Body of pancreas (tissue), 4 donors: ENCODE measurements at regions not wholly inside any gene's neighbourhood (a gene's known extent, or its start where the extent isn't known, plus 50 kb on each side); places are given as distances from the start of the nearest gene placed in this dataset.

Source experiments
- ATAC-seq: fragments of 150-250 bp; one replicate; pipeline ENCODE4 v1.9.1; 2016
- DNase-seq, 4 donors: peaks; one replicate each; pipeline ENCODE4 v3.0.0-alpha.2; 2019
- H3K27ac ChIP-seq, 4 donors: fragments of 200-600 bp; sonication (generic); 1 replicate in 3 of 4; 2 replicates in 1 of 4; pipeline versions ENCODE4 v1.5.1 to v1.6.1; 2016 to 2019; ENCODE audit warnings: mild to moderate bottlenecking in 1 of 4, mixed read lengths in 1 of 4, moderate library complexity in 1 of 4
- H3K27me3 ChIP-seq, 2 donors: fragments of 200-600 bp; sonication (generic); one replicate each; pipeline ENCODE4 v1.6.0; 2016; ENCODE audit warnings: mild to moderate bottlenecking in 1 of 2
- H3K36me3 ChIP-seq, 2 donors: fragments of 200-600 bp; sonication (generic); replicated peaks in 1 of 2; 2 replicates each; pipeline ENCODE4 v1.5.1; 2016; ENCODE audit warnings: low read depth in 2 of 2; ENCODE audit not compliant: insufficient read depth in 1 of 2
- H3K4me1 ChIP-seq: fragments of 200-600 bp; sonication (generic); one replicate; pipeline ENCODE4 v1.6.0; 2016
- H3K4me3 ChIP-seq, 2 donors: fragments of 200-600 bp; sonication (generic); 1 replicate in 1 of 2; 2 replicates in 1 of 2; pipeline ENCODE4 v1.5.1; 2016 to 2019
- H3K9me3 ChIP-seq, 3 donors: fragments of 200-600 bp; sonication (generic); 1 replicate in 2 of 3; 2 replicates in 1 of 3; pipeline ENCODE4 v1.5.1; 2016
- CTCF ChIP-seq, 7 experiments: fragments of 450-650 bp in 4 of 7; fragments of 200-600 bp in 3 of 7; sonication (generic) in 3 of 7; IDR thresholded peaks; one replicate each; pipeline ENCODE4 v1.5.1; 2016 to 2019; ENCODE audit warnings: antibody characterized with exemption in 7 of 7
- POLR2A ChIP-seq, 3 donors: fragments of 450-650 bp; IDR thresholded peaks; one replicate each; pipeline ENCODE4 v1.6.1; 2016; ENCODE audit warnings: antibody characterized with exemption in 3 of 3, mild to moderate bottlenecking in 2 of 3
- WGBS, 2 donors: methylation state at CpG; one replicate each; pipeline ENCODE4 v1.1.5; 2017; 5-methylcytosine and 5-hydroxymethylcytosine counted together
- intact Hi-C: fragments of 100-400 bp; cut with DNase I; formaldehyde crosslinking; loops from one replicate; pipeline ENCODE4 v1.15.1; 2023

- ATAC-seq: no peak
- no peak for TF ChIP-seq CTCF (IDR thresholded peaks at IDR 0.05)
- no peak for TF ChIP-seq POLR2A (IDR thresholded peaks at IDR 0.05)
- Histone ChIP-seq H3K4me1 (no peaks in the 10 kb centered on the region), H3K9me3 (no peaks in the 10 kb centered on the region), H3K27ac (no peak overlapping the region), H3K27me3 (no peaks in the 10 kb centered on the region), H3K4me3 (no peak overlapping the region), H3K36me3 (no peaks in the 10 kb centered on the region)
- intact Hi-C loops: no loop called here
- no peak for DNase-seq
- WGBS, 2 donors: 28 to 49% methylated on average over 4 of the region's 4 CpGs
Observed at GRCh38 chr18:39105104-39105503, 1539.5 kb upstream of the CELF4 start.

DNA sequence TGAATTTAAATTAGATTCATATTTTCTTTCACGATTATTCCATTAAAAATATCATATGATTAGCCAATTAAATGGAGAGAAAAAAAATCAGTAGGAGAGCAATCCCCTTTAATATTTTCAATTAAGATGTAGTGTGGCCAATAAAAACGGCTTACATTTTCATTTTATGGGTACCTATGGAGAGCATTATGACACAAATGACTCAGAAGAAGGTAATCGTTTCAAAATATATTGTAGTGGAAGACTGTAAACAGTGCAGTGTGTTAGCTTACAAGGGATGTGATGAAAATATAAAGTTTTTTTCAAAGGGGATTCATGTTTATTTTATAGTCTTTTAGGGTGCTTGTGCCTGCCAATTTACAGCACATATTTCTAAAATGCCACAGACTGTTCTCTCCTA, 1507.4 kb upstream of the CELF4 start:
- no peaks in the 10 kb centered on the region for H3K27me3 ChIP-seq
- 49 to 53% methylated on average over 3 of the region's 3 CpGs for WGBS, 2 donors
- no peak for TF ChIP-seq CTCF (IDR thresholded peaks at IDR 0.05)
- no peak for TF ChIP-seq POLR2A (IDR thresholded peaks at IDR 0.05)
- no peak overlapping the region for H3K27ac ChIP-seq
- no peak overlapping the region for H3K4me3 ChIP-seq
- H3K9me3 ChIP-seq: no peaks in the 10 kb centered on the region
- H3K4me1 ChIP-seq: no peaks in the 10 kb centered on the region
- DNase-seq (no peak), ATAC-seq (no peak)
- intact Hi-C loops: no loop called here
- H3K36me3 ChIP-seq: no peaks in the 10 kb centered on the region

DNA sequence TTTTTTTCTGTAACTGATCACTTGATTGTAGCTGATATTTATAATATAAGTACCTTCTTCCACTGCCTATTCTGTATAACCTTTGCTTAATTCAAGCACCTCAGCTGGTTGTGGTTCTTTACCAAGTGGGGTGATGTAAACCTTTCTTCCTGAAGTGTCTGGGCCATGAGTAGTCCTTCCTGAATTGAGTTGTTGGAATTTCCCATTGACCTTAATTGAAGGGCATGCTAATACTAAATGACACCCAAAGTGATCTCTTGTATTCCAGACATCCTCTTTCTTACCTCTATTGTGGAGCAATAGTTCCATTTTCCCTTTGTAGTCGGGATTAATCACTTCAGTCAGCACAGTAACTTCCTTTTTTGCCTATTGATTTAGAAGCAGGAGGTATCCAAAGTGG, 1496.8 kb upstream of the CELF4 start:
- no peaks in the 10 kb centered on the region for H3K36me3 ChIP-seq
- H3K27ac ChIP-seq: no peak overlapping the region
- no peak for DNase-seq
- H3K4me1 ChIP-seq: no peaks in the 10 kb centered on the region
- intact Hi-C loops: no loop called here
- no peaks in the 10 kb centered on the region for H3K27me3 ChIP-seq
- 29 to 42% methylated on average over 1 of the region's 1 CpG for WGBS, 2 donors
- ATAC-seq: no peak
- TF ChIP-seq CTCF (IDR thresholded peaks at IDR 0.05): no peak
- TF ChIP-seq POLR2A (IDR thresholded peaks at IDR 0.05): no peak
- no peaks in the 10 kb centered on the region for H3K9me3 ChIP-seq
- no peak overlapping the region for H3K4me3 ChIP-seq

DNA sequence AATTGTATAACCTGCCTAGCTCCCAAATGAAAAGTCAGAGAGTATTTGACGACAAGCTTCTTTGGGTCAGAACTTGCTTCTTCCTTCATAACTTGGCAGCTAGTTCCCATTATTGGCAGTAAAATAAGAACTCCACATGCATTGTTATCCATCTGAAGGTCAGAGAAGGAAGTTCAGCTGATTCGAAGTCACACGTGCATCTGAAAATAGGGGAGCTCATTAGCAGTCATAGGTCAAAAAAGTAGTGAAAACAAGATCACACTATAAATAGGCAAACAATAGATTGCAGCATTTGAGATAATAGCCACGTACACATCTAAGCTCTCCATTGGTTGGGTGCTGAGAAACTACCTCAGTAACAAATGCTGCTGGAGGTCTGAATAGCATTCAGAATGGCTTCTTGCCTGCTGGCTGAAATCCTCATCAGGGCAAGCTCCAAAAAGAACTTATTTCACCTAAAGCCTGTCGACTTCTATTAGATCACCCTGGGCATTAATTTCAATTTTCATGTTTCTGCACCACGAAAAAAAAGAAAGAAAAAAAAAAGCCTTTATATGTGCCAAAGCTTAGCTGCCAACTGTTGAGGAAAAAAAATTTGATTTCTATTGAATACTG, 1492.9 kb upstream of the CELF4 start:
- intact Hi-C loops: no loop called here
- no peak overlapping the region for H3K27ac ChIP-seq
- no peaks in the 10 kb centered on the region for H3K4me1 ChIP-seq
- 38 to 43% methylated on average over 6 of the region's 6 CpGs for WGBS, 2 donors
- no peaks in the 10 kb centered on the region for H3K9me3 ChIP-seq
- no peak for ATAC-seq
- no peaks in the 10 kb centered on the region for H3K36me3 ChIP-seq
- no peaks in the 10 kb centered on the region for H3K27me3 ChIP-seq
- TF ChIP-seq POLR2A (IDR thresholded peaks at IDR 0.05) (no peak), CTCF (IDR thresholded peaks at IDR 0.05) (no peak)
- no peak overlapping the region for H3K4me3 ChIP-seq
- no peak for DNase-seq

DNA sequence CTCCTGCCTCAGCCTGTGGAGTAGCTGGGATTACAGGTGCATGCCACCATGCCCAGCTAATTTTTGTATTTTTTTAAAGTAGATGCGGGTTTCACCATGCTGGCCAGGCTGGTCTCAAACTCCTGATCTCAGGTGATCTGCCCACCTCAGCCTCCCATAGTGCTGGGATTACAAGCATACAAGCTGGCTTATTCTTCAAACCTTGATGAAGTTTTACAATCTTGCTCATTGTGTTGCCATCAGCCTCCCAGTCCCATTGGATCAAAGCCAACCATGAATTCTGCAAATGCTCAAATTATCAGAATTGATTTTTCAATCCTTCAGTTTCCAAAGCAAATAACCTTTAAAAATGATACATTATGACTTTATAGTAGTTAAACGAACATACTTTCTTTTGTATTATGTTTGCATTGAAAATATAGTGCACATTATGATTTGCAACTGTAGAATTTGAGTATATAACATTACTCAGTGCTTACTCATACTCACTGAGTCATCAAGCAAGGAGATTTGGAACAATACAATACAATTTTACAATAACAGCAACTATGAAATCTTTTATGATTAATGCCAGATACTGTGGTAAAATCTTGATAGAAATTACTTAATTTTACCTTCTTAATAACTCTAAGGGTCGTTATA, 1491.9 kb upstream of the CELF4 start:
- H3K4me3 ChIP-seq: no peak overlapping the region
- no peaks in the 10 kb centered on the region for H3K36me3 ChIP-seq
- no peaks in the 10 kb centered on the region for H3K4me1 ChIP-seq
- 40 to 46% methylated on average over 3 of the region's 3 CpGs for WGBS, 2 donors
- no peak overlapping the region for H3K27ac ChIP-seq
- no peaks in the 10 kb centered on the region for H3K9me3 ChIP-seq
- TF ChIP-seq POLR2A (IDR thresholded peaks at IDR 0.05) (no peak), CTCF (IDR thresholded peaks at IDR 0.05) (no peak)
- ATAC-seq (no peak), DNase-seq (no peak)
- H3K27me3 ChIP-seq: no peaks in the 10 kb centered on the region
- intact Hi-C loops: no loop called here
